ENCODE measurements at regions not wholly inside any gene's neighbourhood (a gene's known extent, or its start where the extent isn't known, plus 50 kb on each side); places are given as distances from the start of the nearest gene placed in this dataset.

DNA sequence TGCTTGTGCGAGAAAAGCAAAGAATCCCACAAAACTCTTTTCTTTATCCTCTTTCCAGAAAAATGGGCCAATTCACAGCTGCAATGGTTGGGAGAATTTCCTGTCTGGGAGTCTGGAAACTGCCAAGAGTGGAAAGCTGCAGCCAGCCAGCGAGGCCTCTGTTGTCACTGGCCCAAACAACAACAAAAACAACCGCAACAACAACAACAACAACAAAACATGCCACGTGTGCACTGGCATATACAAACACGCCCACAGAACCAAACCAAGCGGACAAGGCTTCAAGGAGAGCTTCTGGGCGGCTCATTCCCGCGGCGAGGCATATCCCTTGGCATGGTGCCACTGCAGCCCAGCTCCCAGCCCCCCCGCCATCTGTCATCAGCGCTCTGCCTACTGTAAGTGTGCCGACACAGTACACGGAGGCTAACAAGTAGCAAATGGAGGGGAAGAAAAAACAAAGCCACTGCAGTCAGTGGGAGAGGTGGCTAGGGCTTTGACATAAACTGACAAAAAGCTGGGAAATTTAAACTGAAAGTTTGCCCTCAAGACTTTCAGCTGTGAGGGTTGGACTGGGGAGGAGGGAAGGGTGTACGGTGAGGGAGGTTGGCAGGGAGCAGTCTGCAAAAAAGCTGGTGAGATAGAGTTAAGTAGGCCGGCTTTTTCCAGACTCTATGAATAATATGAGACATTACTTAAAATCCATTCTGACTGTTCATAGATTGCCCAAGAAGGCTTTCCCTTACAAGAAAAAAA is 165.0 kb upstream of the ZNF462 start:
- TF ChIP-seq, protein P1, sequence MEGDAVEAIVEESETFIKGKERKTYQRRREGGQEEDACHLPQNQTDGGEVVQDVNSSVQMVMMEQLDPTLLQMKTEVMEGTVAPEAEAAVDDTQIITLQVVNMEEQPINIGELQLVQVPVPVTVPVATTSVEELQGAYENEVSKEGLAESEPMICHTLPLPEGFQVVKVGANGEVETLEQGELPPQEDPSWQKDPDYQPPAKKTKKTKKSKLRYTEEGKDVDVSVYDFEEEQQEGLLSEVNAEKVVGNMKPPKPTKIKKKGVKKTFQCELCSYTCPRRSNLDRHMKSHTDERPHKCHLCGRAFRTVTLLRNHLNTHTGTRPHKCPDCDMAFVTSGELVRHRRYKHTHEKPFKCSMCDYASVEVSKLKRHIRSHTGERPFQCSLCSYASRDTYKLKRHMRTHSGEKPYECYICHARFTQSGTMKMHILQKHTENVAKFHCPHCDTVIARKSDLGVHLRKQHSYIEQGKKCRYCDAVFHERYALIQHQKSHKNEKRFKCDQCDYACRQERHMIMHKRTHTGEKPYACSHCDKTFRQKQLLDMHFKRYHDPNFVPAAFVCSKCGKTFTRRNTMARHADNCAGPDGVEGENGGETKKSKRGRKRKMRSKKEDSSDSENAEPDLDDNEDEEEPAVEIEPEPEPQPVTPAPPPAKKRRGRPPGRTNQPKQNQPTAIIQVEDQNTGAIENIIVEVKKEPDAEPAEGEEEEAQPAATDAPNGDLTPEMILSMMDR (IDR thresholded peaks at IDR 0.05), result no peak
- TF ChIP-seq POLR2A (IDR thresholded peaks at IDR 0.05), result no peak

Measured in Peyer's patch (tissue), 4 donors.